ENCODE measurements at regions not wholly inside any gene's neighbourhood (a gene's known extent, or its start where the extent isn't known, plus 50 kb on each side); places are given as distances from the start of the nearest gene placed in this dataset.

GRCh38 chr12:98172801-98173200 is 342.6 kb upstream of the TMPO start:
- Histone ChIP-seq H3K9me3 (no peaks in the 10 kb centered on the region), H3K27ac (no peak overlapping the region), H3K36me3 (no peaks in the 10 kb centered on the region), H3K4me3 (replicated peaks in 1 of 3) (no peak overlapping the region), H3K4me1 (no peaks in the 10 kb centered on the region), H3K27me3 (no peaks in the 10 kb centered on the region)
- DNase-seq: no peak
- TF ChIP-seq POLR2A (IDR thresholded peaks at IDR 0.05) (no peak), CTCF (IDR thresholded peaks at IDR 0.05) (no peak)
- intact Hi-C loops (cut with DNase I): no loop called here
- WGBS, 2 donors: 87 to 88% methylated on average over 3 of the region's 3 CpGs

GRCh38 chr12:98173773-98174427 is 341.5 kb upstream of the TMPO start:
- TF ChIP-seq POLR2A (IDR thresholded peaks at IDR 0.05) (no peak), CTCF (IDR thresholded peaks at IDR 0.05) (no peak)
- intact Hi-C loops (cut with DNase I): no loop called here

GRCh38 chr12:98174428-98174809 is 341.0 kb upstream of the TMPO start:
- Histone ChIP-seq H3K4me3 (replicated peaks in 1 of 3) (no peak overlapping the region), H3K9me3 (no peaks in the 10 kb centered on the region), H3K36me3 (no peaks in the 10 kb centered on the region), H3K27ac (no peak overlapping the region), H3K4me1 (no peaks in the 10 kb centered on the region), H3K27me3 (no peaks in the 10 kb centered on the region)
- no peak for DNase-seq
- WGBS, 2 donors: 83 to 86% methylated on average over 5 of the region's 5 CpGs
- intact Hi-C loops (cut with DNase I): no loop called here
- TF ChIP-seq CTCF (IDR thresholded peaks at IDR 0.05) (no peak), POLR2A (IDR thresholded peaks at IDR 0.05) (no peak)

More at GRCh38 chr12:98173773-98174427, 341.5 kb upstream of the TMPO start:
- Histone ChIP-seq H3K36me3 (no peaks in the 10 kb centered on the region), H3K27me3 (no peaks in the 10 kb centered on the region), H3K9me3 (no peaks in the 10 kb centered on the region), H3K4me3 (replicated peaks in 1 of 3) (no peak overlapping the region), H3K4me1 (no peaks in the 10 kb centered on the region), H3K27ac (no peak overlapping the region)
- 93 to 95% methylated on average over 1 of the region's 1 CpG for WGBS, 2 donors
- DNase-seq: no peak

GRCh38 chr12:98178126-98178525 is 337.3 kb upstream of the TMPO start:
- no peaks in the 10 kb centered on the region for H3K4me1 ChIP-seq
- no peaks in the 10 kb centered on the region for H3K27me3 ChIP-seq
- no peak for TF ChIP-seq CTCF (IDR thresholded peaks at IDR 0.05)
- no peak for TF ChIP-seq POLR2A (IDR thresholded peaks at IDR 0.05)
- no peak overlapping the region for H3K27ac ChIP-seq
- H3K36me3 ChIP-seq: no peaks in the 10 kb centered on the region
- H3K4me3 ChIP-seq (replicated peaks in 1 of 3): no peak overlapping the region
- H3K9me3 ChIP-seq: no peaks in the 10 kb centered on the region
- intact Hi-C loops (cut with DNase I): no loop called here
- no peak for DNase-seq

GRCh38 chr12:98179151-98179550 is 336.2 kb upstream of the TMPO start:
- no peaks in the 10 kb centered on the region for H3K27me3 ChIP-seq
- H3K4me3 ChIP-seq (replicated peaks in 1 of 3): no peak overlapping the region
- H3K9me3 ChIP-seq: no peaks in the 10 kb centered on the region
- TF ChIP-seq POLR2A (IDR thresholded peaks at IDR 0.05): no peak
- TF ChIP-seq CTCF (IDR thresholded peaks at IDR 0.05): no peak
- H3K4me1 ChIP-seq: no peaks in the 10 kb centered on the region
- intact Hi-C loops (cut with DNase I): no loop called here
- H3K36me3 ChIP-seq: no peaks in the 10 kb centered on the region
- no peak for DNase-seq
- H3K27ac ChIP-seq: no peak overlapping the region

Measured in thyroid gland (tissue), 4 donors.